Fibroblast of mammary gland (primary cell): ENCODE measurements at regions not wholly inside any gene's neighbourhood (a gene's known extent, or its start where the extent isn't known, plus 50 kb on each side); places are given as distances from the start of the nearest gene placed in this dataset.
"Not testable (repeated sequence)": the region's sequence is repeated elsewhere in the genome, so short reads cannot be mapped to it uniquely, and the experiment has no call there.

Source experiments
- DNase-seq: peaks from one replicate; pipeline ENCODE4 v3.0.0-alpha.2; 2010; ENCODE audit warnings: low read depth
- H3K4me3 ChIP-seq: 2 replicates; pipeline ENCODE4 v1.5.1; 2011; ENCODE audit warnings: low read depth, mild to moderate bottlenecking, low read length, moderate library complexity; ENCODE audit not compliant: control insufficient read depth
- CTCF ChIP-seq: conservative IDR thresholded peaks from 2 replicates; pipeline ENCODE4 v1.5.1; 2011; ENCODE audit warnings: low read depth, low read length, inconsistent platforms; ENCODE audit not compliant: control insufficient read depth, insufficient read depth

- no peak overlapping the region for H3K4me3 ChIP-seq
- no peak for TF ChIP-seq CTCF
- DNase-seq, result peak; percentile 69
Measured at GRCh38 chr12:115303723-115304309, 619.8 kb upstream of the TBX3 start.

GRCh38 chr12:115297445-115297844 is 613.5 kb upstream of the TBX3 start:
- DNase-seq, result no peak
- no peak overlapping the region for H3K4me3 ChIP-seq
- TF ChIP-seq CTCF, result no peak

GRCh38 chr12:115296613-115297198 is 612.7 kb upstream of the TBX3 start:
- H3K4me3 ChIP-seq, result no peak overlapping the region
- TF ChIP-seq CTCF, result no peak
- peak; percentile 26 for DNase-seq

GRCh38 chr12:115295886-115296285 is 611.9 kb upstream of the TBX3 start:
- no peak overlapping the region for H3K4me3 ChIP-seq
- no peak for DNase-seq
- TF ChIP-seq CTCF, result no peak

GRCh38 chr12:115294453-115295133 is 610.6 kb upstream of the TBX3 start:
- no peak for DNase-seq
- no peak overlapping the region for H3K4me3 ChIP-seq
- TF ChIP-seq CTCF, result no peak

GRCh38 chr12:115285429-115285828 is 601.5 kb upstream of the TBX3 start:
- H3K4me3 ChIP-seq, DNase-seq: not testable (repeated sequence)

GRCh38 chr12:115273456-115273855 is 589.5 kb upstream of the TBX3 start:
- no peak overlapping the region for H3K4me3 ChIP-seq
- no peak for TF ChIP-seq CTCF
- no peak for DNase-seq
